ENCODE measurements at regions not wholly inside any gene's neighbourhood (a gene's known extent, or its start where the extent isn't known, plus 50 kb on each side); places are given as distances from the start of the nearest gene placed in this dataset.

DNA sequence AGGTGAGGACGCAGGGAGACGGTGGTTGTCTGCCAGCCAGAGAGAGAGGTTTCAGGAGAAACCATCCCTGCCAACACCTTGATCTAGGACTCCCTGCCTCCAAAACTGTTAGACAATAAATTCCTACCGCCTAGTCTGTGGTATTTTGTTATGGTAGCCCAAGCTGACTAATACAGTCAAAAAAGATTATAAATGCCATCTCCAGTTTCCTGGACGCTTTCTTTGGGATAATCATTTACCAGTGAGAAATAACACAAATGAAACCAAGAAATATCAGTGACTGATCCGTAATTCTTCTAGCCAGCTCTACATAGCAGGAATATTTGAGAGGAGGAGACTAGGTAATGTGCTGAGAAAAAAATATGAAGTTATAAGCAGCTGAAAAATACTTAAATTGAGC is 707.8 kb upstream of the LMCD1 start:
- FAIRE-seq = no peak

DNA sequence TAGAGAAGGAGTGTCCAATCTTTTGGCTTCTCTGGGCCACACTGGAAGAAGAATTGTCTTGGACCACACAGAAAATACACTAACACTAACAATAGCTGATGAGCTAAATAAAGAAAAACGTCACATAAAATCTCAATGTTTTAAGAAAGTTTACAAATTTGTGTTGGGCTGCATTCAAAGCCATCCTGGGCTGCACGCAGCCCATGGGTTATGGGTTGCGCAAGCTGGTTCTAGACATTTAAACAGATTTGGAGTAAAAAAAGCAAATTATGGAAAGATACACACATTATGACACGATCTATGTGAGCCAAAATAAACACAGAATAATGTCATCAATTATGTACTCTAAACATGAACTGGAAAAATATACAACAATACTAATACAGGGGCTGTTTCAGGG is 703.3 kb upstream of the LMCD1 start:
- no peak for FAIRE-seq

DNA sequence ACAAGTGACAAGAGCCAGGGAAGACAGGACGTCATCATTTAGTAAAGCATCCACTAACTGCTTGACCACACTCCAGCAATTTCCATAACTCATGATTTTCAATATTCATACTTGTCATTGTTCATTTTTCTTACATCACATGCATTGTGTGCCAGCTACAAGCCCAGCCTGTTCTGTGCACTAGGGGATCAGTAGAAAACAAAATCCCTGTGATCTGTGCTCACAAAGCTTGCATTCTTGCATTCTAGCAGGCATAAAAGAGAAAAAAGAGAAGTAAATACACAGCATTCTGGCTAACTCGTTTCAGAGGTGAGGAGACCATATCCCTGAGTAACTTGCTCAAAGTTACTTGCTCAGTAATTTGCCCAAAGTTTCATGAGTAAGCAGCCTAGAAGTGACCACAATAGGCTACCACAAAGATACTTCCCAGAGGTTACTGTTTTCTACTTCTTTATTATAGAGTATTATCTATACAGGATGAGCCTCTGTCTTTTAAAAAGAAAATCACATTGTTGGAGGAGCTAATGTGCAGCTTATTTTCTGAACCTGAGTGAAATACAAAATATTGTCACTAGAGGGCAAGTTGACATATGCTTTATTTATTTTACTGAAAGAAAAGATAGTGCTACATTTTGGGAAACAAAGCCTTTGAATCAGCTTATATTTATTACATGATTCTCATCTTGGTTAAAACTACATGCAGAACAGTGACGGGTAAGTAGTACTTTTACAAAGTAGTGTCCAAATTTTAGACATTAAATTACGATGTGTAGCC is 701.4 kb upstream of the LMCD1 start:
- FAIRE-seq = peak; percentile 43

DNA sequence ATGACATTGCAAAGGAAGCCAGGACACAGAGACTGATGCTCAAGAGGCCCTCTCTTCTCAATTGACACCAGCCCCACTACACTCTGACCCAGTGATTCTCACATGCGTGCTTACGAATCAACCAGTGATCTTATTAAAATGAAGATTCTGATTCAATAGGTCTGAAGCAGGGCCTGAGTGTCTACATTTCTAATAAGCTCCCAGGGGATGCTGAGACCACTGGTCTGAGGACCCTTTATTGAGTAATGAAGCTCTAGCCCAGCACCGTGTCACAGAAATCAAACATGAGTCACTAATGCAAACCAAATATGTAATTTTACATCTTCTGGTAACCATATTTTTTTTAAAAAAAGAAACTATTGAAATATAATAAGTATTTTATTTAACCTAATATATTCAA is 689.1 kb upstream of the LMCD1 start:
- FAIRE-seq = no peak

DNA sequence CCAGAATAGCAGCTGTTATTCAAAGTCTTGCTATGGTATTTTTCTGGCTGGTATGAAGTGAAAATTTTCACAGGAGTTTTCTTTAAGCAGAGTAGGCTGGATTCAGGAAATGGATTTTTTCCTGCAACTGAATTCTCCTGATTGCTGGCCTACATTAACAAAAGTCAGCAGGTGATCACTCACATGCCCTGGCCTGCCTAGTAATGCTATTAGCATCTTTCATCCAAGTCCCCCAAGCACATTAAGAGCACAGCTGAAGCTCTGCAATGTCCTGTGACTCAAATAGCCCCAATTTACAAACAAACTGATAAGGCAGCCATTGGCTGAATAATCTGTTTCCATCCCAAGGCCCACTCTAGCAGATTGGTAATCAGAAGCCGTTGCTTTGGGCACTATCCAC is 688.3 kb upstream of the LMCD1 start:
- no peak for FAIRE-seq

DNA sequence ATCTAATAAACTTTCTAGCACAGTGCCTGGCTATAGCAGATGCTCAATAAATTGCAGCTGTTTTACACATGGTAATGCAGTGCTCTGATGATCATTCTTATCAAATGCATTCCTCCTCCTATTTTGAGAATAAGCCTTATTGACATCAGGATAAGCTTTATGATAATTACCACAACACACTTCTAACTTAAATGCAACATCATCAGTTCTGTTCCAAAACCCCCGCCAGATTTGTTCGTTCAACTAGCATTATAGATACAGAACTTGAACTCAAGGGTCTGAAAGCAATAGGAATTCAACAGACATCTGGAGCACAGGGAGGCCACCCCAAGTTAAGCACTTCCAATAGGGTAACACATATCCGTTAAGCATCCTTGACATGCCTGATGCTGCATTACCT is 684.4 kb upstream of the LMCD1 start:
- no peak for FAIRE-seq

DNA sequence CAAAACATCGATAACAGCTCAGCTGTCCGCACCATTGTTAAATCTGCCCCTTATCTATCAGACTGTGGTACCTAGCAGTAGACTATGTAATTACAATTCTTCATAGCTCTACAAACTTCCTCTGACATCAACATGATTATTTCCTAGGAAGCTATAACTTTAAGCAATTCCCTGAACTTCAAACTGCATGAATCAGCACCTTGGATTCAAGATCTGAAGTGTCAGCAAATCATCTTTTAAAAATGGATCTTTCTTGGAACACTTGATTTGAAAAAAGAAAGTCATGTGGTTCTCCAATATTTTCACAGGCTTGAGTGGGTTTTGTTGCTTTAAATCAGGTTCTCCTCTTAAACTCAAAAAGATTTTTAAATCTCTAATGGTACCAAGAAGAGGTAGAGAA is 680.7 kb upstream of the LMCD1 start:
- no peak for FAIRE-seq

DNA sequence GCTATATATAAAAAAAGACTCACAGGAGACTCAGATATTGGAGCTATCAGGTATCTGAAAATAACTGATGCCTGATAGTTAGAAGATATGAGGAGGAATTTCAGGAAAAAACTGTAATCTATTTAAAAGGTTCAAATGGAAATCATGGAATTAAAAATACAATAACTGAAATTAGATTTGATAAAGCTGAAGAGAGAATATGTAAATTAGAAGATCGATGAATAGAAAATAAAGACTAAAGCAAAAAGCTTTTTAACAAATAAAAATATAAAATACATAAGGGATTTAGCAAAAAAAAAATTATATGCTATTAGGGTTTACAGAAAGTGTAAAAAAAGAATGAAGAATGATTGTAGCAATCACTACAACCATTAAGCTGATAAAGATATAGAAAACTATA is 679.8 kb upstream of the LMCD1 start:
- no peak for FAIRE-seq

DNA sequence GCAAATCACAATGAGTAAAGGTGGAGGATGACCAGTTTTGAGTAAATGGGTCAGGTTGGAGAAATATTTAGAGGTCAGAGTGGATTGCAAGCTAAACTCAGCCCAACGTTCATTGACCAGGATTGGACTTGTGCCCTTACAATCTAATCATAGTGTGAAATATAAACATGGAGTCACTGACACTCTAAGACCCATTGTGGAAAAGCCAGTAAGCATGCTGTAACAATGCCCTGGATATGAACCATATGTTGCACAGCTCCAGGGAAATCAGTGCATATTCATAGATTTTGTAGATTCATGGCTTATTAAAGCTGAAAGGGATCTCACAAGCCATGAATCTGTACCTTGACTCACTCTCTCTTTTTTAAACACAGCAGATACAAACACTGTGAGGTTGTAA is 660.2 kb upstream of the LMCD1 start:
- FAIRE-seq = no peak

DNA sequence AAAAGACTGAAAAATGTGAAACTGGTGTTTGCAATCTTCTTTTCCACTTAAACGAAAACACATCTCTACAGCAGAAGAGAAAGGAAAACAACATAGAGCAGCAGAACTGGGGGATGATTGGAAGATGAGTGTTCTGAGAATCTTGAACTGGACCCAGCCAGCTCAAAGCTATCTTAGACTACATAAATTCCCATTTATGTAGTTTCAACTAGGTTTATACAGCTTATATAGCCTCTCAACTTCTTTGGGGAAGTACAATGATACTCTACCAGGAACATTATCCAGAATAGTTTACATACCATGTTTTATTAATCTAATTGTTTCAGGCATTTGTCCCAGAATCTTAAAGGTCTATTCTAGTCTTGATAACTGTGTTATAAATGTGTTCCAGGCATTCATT is 658.2 kb upstream of the LMCD1 start:
- FAIRE-seq = no peak

DNA sequence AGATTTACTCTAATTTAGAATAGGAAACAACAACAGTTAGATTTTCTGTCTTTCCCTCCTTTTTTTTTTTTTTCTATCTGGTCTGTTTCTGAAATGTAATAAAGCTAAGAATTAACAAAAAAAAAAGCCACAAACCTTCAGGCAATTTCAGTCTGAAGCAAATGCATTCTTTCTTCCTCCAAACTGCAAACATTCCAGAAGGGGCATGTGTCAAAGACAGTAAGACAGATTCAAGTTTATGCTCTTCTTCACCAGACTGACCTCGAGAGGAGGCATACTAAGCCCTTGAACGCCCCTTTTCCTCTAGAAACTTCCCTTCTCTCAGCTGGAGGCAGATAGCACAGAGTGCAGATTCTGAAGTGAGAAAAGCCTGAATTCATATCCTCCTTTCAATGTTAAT is 654.6 kb upstream of the LMCD1 start:
- FAIRE-seq = no peak

DNA sequence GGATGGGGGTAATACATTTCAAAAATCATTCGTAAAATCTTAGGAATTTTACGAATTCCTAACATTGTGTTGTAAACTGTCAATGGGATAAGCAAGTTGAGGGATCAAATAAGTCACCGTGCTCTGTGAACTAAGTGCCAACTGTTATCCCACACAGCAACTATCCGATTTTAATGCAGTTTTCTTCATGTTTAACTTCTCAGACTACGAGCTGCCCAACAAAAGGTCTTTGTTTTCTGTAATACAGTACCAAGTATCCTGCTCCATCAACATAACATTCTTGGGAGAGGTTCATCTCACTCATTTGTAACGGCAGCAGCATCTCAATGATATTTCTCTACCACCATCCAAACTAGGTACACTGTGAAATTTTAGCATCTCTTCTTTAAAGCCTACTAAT is 654.1 kb upstream of the LMCD1 start:
- no peak for FAIRE-seq

DNA sequence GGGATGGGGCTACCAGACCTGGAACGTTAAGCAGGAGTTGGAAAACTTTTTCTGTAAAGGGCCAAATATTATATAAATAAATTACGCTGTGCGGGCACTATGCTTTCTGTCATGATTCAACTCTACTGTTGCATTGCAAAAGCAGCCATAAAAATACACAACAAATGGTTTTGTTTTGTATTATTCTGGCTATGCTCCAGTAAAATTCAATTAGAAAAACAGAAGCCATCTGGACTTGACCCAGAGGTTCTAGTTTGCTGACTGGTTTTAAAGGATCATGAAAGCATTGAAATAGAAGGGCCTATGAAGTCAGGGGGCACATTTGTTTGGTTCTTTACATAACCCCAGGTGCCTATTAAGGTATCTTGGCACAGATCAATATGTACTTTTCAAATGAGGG is 647.4 kb upstream of the LMCD1 start:
- no peak for FAIRE-seq

DNA sequence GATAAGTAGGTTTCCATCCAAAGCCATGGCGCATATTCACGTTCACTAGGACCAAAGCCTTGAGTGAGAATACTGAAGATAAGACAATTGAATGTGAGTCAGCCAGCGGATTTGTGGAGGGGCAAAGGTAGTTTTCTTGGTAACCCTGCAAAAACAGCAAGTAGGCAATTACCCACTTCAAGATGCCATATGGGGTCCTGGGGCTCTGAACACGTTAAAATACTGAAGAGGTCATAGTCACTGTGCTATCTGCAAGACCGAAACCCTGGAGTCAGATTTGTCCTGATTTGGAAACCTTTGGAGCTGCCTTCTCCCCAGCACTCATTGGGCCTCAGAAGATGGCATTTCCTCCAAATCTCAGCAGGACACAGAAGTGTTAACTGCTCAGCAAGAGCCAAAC is 646.9 kb upstream of the LMCD1 start:
- FAIRE-seq = no peak

DNA sequence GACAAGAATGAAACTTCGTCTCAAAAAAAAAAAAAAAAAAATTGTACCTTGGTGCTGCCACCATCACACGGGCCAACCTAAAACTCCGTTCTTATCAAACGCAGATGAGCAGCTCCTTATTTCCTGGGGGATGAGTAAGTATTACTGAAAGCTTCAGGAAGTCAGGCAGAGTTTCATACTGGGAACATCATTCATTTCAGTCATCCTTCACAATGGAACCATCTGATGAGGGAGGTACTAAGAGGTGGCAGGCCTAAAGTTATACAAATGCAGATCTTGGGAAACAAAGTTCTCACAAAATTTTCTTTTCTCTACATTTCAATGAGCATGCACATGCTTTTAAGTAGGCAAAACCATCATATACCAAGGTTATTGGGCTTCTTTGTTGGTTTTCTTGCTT is 636.0 kb upstream of the LMCD1 start:
- no peak for FAIRE-seq

DNA sequence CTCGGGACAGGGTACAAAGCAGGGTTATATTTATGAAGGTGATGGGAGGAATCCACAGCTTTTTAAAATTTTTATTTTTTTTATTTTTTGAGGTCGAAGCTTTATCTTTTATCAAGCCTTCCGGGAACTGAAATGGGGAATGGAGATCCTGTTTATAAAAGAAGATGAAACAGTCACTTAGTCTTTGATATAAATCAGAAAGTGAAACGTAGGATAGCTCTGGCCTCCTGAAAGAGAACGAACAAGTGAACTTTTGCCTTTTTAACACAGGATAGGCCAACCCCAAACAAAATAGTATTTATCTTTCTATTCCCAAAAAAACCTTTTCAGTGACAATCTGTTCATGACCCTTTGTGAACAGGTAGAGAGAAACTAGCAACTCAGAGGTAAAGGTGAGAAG is 634.0 kb upstream of the LMCD1 start:
- no peak for FAIRE-seq

DNA sequence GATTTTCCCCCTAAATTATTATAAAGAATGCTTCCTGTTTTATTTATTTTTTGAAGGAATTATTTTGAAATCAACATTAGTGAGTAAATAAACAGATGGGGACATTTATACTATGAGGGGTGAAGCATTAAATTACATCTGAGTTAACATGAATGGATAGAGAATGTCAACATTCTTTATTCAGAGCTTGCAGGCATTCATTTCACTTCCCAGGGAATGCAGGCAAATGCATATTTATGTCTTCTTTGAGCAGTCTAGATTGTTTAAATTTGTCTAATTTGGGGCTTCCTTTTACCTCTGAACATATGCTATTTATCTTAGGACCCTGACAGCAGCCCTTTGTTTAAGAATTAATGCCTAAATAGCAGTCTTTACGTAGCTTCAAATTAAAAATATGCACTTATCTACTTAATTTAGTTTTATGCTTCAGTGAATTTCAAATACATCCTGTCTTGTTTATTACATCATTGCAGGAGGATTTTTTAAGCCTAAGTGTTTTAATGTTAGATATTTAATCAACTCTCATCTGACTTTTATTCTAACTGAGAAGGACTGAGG is 630.5 kb upstream of the LMCD1 start:
- FAIRE-seq = no peak

DNA sequence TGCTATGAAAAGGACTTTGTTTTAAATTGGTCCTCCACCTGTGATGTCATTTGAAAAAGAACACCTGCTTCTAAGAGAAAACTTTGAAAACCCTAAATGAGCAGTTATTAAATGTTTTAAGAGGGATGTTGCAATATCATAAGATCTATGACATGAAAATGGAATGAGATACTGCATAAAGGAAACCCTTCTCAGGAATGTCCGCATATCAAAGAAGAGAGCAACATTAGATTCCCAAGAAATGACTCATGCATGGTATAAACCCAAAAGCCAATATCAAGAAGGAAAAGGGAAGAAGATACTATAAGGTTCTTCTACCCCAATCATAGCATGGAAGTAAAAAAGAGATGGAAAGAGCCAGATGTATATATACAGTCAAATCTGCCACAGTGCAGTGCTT is 627.5 kb upstream of the LMCD1 start:
- FAIRE-seq = no peak

DNA sequence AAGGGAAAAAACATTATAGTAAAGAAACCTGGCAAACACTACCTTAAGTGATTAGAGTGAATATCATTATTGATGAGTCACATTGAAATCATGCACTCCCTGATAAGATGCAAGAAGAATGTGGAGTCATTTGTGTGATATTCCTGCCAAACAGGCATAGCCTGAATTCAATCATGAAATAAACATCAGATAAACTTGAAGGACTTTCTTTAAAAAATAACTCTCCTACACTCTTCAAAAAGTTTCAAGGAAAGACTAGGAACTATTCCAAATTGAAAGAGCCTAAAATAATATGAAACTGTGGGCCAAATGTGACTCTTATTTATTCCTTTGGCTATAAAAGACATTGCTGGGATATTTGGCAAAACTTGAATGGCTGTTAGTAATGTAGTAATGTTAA is 625.7 kb upstream of the LMCD1 start:
- no peak for FAIRE-seq

DNA sequence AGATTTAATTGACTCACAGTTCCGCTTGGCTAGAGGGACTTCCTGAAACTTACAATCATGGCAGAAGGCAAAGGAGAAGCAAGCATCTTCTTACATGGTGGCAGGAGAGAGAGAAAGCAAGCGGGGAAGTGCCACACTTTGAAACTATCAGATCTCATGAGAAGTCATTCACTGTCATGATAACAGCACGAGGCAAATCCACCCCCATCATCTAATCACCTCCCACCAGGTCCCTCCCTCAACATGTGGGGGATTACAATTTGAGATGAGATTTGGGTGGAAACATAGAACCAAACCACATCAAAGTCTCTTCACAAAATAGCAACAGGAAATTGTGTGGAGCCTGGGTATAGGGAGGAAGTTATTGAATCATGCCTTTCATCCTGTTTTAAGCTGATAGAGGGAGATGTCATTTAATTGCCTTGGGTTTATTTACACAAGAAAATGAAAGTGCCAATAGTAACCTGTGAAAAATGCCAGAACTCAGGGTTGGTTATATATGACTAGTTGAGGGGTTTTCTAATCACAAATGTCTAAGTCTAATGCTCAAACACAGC is 624.8 kb upstream of the LMCD1 start:
- FAIRE-seq = no peak

DNA sequence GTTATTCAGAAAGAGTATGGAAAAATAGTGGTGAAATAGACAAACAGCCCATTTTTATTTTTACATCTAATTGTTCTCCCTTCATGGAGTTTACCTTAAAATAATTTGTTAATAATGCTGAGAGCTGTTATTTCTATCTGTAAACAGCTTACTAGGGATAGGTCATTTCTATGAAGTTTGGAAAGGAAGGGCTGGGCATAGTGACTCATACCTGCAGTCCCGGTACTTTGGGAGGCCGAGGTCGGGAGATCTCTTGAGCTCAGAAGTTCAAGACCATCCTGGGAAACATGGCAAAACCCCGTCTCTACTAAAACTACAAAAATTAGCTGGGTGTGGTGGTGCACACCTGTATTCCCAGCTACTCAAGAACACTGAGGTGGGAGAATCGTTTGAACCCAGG is 624.3 kb upstream of the LMCD1 start:
- no peak for FAIRE-seq

DNA sequence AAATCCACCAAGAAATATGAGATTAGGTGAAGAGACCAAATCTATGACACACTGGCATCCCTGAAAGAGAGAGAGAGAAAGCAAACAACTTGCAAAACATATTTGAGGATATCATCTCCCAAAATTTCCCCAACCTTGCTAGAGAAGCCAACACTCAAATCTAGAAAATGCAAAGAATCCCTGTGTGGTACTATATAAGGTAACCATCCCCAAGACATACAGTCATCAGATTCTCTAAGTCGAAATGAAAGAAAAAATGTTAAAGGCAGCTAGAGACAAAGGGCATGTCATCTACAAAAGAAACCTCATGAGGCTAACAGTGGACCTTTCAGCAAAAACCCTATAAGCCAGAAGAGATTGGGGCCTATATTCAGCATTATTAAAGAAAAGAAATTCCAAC is 622.1 kb upstream of the LMCD1 start:
- FAIRE-seq = no peak

DNA sequence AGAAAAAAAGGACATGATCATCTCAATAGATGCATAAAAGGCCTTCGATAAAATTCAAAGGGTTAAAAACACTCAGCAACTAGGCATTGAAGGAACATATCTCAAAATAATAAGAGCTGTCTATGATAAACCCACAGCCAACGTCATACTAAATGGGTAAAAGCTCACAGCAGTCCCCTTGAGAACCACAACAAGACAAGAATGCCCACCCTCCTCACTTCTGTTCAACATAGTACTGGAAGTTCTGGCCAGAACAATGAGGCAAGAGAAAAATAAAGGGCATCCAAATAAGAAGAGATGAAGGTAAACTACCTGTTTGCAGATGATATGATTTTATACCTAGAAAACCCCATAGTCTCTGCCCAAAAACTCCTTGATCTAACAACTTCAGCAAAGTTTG is 619.7 kb upstream of the LMCD1 start:
- FAIRE-seq = no peak

DNA sequence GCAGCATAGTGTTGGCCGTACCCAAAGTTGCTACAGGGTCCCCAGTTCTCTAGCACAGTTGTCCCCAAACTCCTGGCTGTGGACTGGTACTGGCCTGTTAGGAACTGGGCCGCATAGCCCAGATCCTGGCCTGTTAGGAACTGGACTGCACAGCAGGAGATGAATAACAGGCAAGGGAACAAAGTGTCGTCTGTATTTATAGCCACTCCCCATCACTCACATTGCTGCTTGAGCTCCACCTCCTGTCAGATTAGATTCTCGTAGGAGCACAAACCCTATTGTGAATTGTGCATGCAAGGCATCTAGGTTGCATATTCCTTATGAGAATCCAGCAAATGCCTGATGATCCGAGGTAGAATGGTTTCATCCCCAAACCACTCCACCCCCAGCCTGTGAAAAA is 604.0 kb upstream of the LMCD1 start:
- FAIRE-seq = no peak

DNA sequence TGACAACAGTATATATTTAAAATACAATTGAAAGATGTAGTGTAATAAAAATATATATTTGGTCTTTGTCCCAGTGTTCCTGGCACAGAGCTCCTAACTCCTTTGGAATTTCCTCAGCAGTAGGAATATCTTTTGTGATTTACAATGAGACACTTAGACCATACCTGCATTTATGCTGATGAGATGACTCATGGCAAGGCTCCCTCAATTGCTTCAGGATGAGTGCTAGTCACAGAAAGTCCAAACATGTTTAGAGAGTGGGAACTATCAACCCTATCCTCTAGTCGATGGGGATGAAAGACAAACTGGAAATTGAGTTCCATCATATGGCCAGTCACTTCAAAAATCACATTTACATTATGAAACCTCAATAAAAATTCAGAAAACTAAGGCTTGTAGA is 588.3 kb upstream of the LMCD1 start:
- no peak for FAIRE-seq

Data from A204.1 (cell line).